ENCODE measurements at regions not wholly inside any gene's neighbourhood (a gene's known extent, or its start where the extent isn't known, plus 50 kb on each side); places are given as distances from the start of the nearest gene placed in this dataset.

- no peak for TF ChIP-seq CTCF (conservative IDR thresholded peaks at IDR 0.05; ENCODE audit: low read depth, low read length)
- no peak for TF ChIP-seq EZH2 (IDR thresholded peaks at IDR 0.05; ENCODE audit: borderline replicate concordance, low read depth, low read length, poor library complexity, severe bottlenecking)
Observed at GRCh38 chr2:19670303-19670702, 231.5 kb downstream of the TTC32 start.
